ENCODE measurements at regions not wholly inside any gene's neighbourhood (a gene's known extent, or its start where the extent isn't known, plus 50 kb on each side); places are given as distances from the start of the nearest gene placed in this dataset.

- DNase-seq (ENCODE audit: missing footprints) (no peak), ATAC-seq (no peak)
- intact Hi-C loops (cut with DNase I) = no loop called here
These were observed 56.7 kb upstream of the MED4 start for GRCh38 chr13:48151363-48152161.

- no peak for ATAC-seq
- intact Hi-C loops (cut with DNase I) = no loop called here
- DNase-seq (ENCODE audit: missing footprints) = no peak
These were observed 53.5 kb upstream of the MED4 start for GRCh38 chr13:48148454-48148853.

- DNase-seq (ENCODE audit: missing footprints) (no peak), ATAC-seq (no peak)
- intact Hi-C loops (cut with DNase I) = no loop called here
These were observed 51.7 kb upstream of the MED4 start for GRCh38 chr13:48146636-48147035.

- intact Hi-C loops (cut with DNase I) = no loop called here
- DNase-seq (ENCODE audit: missing footprints) (no peak), ATAC-seq (no peak)
These were observed 51.2 kb upstream of the MED4 start for GRCh38 chr13:48146122-48146521.

Data from Right ventricle myocardium inferior (tissue), 1 donor.